ENCODE measurements at regions not wholly inside any gene's neighbourhood (a gene's known extent, or its start where the extent isn't known, plus 50 kb on each side); places are given as distances from the start of the nearest gene placed in this dataset.

DNA sequence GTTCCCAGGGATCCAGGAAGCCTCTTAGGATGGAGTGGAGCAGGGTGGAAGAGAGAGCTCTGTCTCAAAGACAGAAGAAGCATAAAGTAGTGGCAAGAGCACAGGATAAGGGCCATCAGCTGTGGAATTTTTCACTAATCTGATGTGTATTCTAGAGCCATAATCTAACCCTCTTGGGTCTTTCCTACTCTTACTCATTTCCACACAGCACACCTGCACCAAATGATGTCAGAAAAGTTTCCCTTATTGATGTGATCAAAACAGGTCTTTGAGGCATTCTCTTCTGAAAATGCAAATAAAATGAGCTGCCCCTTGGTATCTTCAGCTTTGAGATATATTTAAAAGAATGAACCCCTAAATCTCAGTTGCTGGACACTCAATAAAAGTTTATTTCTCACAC is 415.1 kb upstream of the CHST9 start:
- TF ChIP-seq, protein P1, sequence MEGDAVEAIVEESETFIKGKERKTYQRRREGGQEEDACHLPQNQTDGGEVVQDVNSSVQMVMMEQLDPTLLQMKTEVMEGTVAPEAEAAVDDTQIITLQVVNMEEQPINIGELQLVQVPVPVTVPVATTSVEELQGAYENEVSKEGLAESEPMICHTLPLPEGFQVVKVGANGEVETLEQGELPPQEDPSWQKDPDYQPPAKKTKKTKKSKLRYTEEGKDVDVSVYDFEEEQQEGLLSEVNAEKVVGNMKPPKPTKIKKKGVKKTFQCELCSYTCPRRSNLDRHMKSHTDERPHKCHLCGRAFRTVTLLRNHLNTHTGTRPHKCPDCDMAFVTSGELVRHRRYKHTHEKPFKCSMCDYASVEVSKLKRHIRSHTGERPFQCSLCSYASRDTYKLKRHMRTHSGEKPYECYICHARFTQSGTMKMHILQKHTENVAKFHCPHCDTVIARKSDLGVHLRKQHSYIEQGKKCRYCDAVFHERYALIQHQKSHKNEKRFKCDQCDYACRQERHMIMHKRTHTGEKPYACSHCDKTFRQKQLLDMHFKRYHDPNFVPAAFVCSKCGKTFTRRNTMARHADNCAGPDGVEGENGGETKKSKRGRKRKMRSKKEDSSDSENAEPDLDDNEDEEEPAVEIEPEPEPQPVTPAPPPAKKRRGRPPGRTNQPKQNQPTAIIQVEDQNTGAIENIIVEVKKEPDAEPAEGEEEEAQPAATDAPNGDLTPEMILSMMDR (IDR thresholded peaks at IDR 0.05) = no peak
- TF ChIP-seq, protein P2, sequence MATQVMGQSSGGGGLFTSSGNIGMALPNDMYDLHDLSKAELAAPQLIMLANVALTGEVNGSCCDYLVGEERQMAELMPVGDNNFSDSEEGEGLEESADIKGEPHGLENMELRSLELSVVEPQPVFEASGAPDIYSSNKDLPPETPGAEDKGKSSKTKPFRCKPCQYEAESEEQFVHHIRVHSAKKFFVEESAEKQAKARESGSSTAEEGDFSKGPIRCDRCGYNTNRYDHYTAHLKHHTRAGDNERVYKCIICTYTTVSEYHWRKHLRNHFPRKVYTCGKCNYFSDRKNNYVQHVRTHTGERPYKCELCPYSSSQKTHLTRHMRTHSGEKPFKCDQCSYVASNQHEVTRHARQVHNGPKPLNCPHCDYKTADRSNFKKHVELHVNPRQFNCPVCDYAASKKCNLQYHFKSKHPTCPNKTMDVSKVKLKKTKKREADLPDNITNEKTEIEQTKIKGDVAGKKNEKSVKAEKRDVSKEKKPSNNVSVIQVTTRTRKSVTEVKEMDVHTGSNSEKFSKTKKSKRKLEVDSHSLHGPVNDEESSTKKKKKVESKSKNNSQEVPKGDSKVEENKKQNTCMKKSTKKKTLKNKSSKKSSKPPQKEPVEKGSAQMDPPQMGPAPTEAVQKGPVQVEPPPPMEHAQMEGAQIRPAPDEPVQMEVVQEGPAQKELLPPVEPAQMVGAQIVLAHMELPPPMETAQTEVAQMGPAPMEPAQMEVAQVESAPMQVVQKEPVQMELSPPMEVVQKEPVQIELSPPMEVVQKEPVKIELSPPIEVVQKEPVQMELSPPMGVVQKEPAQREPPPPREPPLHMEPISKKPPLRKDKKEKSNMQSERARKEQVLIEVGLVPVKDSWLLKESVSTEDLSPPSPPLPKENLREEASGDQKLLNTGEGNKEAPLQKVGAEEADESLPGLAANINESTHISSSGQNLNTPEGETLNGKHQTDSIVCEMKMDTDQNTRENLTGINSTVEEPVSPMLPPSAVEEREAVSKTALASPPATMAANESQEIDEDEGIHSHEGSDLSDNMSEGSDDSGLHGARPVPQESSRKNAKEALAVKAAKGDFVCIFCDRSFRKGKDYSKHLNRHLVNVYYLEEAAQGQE (IDR thresholded peaks at IDR 0.05; ENCODE audit: insufficient read depth in 1 of 2, low read depth in 2 of 2, low read length in 1 of 2) = no peak
- no peaks in the 10 kb centered on the region; the same call in 1 of the 2 replicates for H3K4me1 ChIP-seq (ENCODE audit: control insufficient read depth, insufficient read depth, low read length)
- no peak overlapping the region for H3K27ac ChIP-seq (ENCODE audit: low read length)
- intact Hi-C loops (cut with micrococcal nuclease; ENCODE audit: unreplicated experiment) (loop anchor here (10.0 kb wide), 1 partner anchor 155 kb away; no protein-coding TSS in a partner anchor), in situ Hi-C loops (cut with HindIII; ENCODE audit: low pct_unique_long_range_greater_than_20kb, low sequenced_read_pairs) (no loop called here)
- no peak overlapping the region for H3K4me3 ChIP-seq (ENCODE audit: low read depth in 2 of 2, low read length in 2 of 2)
- no peaks in the 10 kb centered on the region for H3K27me3 ChIP-seq (ENCODE audit: control insufficient read depth, insufficient read depth, low read length)
- no peaks in the 10 kb centered on the region for H3K36me3 ChIP-seq (ENCODE audit: control insufficient read depth, insufficient read depth, low read length)
- H3K9me3 ChIP-seq (ENCODE audit: control insufficient read depth, insufficient read depth, low read depth, low read length) = no peaks in the 10 kb centered on the region
- no peak for ATAC-seq
- BruUV-seq (replicated peaks) = no TSS peak
- CTCF ChIA-PET = no interaction called here
- POLR2A ChIA-PET = no interaction called here
- no peak for DNase-seq (ENCODE audit: low read depth, low spot score)

GRCh38 chr18:27599202-27599829 is 414.2 kb upstream of the CHST9 start:
- in situ Hi-C loops (cut with HindIII; ENCODE audit: low pct_unique_long_range_greater_than_20kb, low sequenced_read_pairs) = no loop called here
- H3K36me3 ChIP-seq (ENCODE audit: control insufficient read depth, insufficient read depth, low read length) = no peaks in the 10 kb centered on the region
- CTCF ChIA-PET = interaction anchor here (0.6 kb wide), 1 partner anchor 48 kb away, joined by 3 read pairs; no protein-coding TSS in a partner anchor
- no TSS peak for BruUV-seq (replicated peaks)
- H3K4me3 ChIP-seq (ENCODE audit: low read depth in 2 of 2, low read length in 2 of 2) = no peak overlapping the region
- POLR2A ChIA-PET = no interaction called here
- no peak for DNase-seq (ENCODE audit: low read depth, low spot score)
- no peak overlapping the region for H3K27ac ChIP-seq (ENCODE audit: low read length)
- no peak for ATAC-seq
- no peaks in the 10 kb centered on the region for H3K4me1 ChIP-seq (ENCODE audit: control insufficient read depth, insufficient read depth, low read length)
- H3K9me3 ChIP-seq (ENCODE audit: control insufficient read depth, insufficient read depth, low read depth, low read length) = no peaks in the 10 kb centered on the region
- intact Hi-C loops (cut with micrococcal nuclease; ENCODE audit: unreplicated experiment) = loop anchor here (2.0 to 5.0 kb wide), 2 partner anchors 235 to 582 kb away; no protein-coding TSS in a partner anchor
- no peaks in the 10 kb centered on the region for H3K27me3 ChIP-seq (ENCODE audit: control insufficient read depth, insufficient read depth, low read length)
- TF ChIP-seq, protein P1 (IDR thresholded peaks at IDR 0.05) = peak; percentile 87
- TF ChIP-seq TCF7L2 (IDR thresholded peaks at IDR 0.05; ENCODE audit: low read depth, low read length) (no peak), POLR2AphosphoS5 (IDR thresholded peaks at IDR 0.05; ENCODE audit: low read depth, low read length) (no peak)

All from Panc1 (cell line).